VCaP (cell line): ENCODE measurements at regions not wholly inside any gene's neighbourhood (a gene's known extent, or its start where the extent isn't known, plus 50 kb on each side); places are given as distances from the start of the nearest gene placed in this dataset.

Experiments
- H3K27ac ChIP-seq: fragments of 450-650 bp; 2 replicates; pipeline ENCODE4 v1.5.1; 2017
- CTCF ChIP-seq: fragments of 450-650 bp; conservative IDR thresholded peaks from 2 replicates; pipeline ENCODE4 v1.5.1; 2017; ENCODE audit warnings: mild to moderate bottlenecking, moderate library complexity

GRCh38 chr3:28863186-28863585 lies 417.7 kb upstream of the RBMS3 start:
- H3K27ac ChIP-seq, result no peak overlapping the region
- TF ChIP-seq CTCF, result no peak

DNA sequence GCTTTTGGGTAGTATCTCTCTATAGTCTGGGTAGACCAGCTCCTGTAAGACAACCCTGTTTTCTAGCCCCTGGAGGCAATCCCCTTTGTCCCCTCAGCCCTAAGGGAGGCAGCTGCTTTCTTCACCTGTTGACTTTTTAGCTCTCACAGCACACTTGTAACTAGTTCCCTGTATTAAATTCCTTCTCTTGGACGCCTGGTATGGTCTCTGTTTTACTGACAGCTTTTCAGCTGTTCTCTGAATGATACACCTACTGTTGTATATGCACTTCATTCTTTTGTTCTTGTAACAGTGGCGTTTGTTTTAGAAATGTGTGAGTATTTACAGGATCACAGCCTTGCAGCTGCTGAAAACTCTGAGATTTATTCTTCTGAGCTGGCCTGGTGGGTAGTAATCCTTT lies 413.0 kb upstream of the RBMS3 start:
- H3K27ac ChIP-seq, result no peak overlapping the region
- TF ChIP-seq CTCF, result no peak

GRCh38 chr3:28868897-28869296 lies 412.0 kb upstream of the RBMS3 start:
- H3K27ac ChIP-seq, result no peak overlapping the region
- no peak for TF ChIP-seq CTCF

DNA sequence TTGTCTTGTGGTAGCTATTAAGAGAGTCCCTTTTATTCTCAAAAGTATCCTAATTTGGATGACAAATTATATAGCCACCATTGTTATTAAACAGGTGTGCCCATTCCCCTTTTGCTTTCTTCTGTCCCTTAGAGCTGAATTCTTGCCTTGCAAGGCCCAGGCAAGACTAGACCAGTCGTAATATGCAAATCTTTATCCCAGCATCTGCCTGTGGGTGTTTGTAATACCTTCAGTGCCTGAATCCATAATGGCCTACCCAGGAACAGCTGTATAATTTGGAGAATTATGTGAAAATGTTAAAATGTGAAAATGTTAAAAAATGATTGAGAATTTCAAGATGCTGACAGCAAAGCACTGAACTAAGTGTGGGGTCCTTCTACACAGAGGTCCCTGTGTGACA lies 403.0 kb upstream of the RBMS3 start:
- no peak overlapping the region for H3K27ac ChIP-seq
- no peak for TF ChIP-seq CTCF

GRCh38 chr3:28890373-28890772 lies 390.5 kb upstream of the RBMS3 start:
- TF ChIP-seq CTCF, result no peak
- no peak overlapping the region for H3K27ac ChIP-seq

DNA sequence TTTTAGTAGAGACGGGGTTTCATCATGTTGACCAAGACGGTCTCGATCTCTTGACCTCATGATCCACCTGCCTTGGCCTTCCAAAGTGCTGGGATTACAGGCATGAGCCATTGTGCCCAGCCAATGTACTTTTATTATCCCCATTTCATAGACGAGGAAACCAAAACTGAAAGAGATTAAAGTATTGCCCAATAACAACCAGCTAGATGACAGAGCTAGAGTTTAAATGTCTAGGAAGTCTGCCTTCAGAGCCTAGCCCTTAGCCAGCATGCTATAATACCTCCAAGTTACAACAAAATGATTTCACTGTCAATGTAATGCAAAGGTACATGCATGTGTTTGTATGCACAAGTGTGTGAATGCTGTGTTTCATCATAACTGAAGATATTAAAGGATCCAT lies 389.4 kb upstream of the RBMS3 start:
- no peak for TF ChIP-seq CTCF
- no peak overlapping the region for H3K27ac ChIP-seq

- TF ChIP-seq CTCF, result no peak
- no peak overlapping the region for H3K27ac ChIP-seq
Observed at GRCh38 chr3:28900301-28900700, 380.6 kb upstream of the RBMS3 start.

DNA sequence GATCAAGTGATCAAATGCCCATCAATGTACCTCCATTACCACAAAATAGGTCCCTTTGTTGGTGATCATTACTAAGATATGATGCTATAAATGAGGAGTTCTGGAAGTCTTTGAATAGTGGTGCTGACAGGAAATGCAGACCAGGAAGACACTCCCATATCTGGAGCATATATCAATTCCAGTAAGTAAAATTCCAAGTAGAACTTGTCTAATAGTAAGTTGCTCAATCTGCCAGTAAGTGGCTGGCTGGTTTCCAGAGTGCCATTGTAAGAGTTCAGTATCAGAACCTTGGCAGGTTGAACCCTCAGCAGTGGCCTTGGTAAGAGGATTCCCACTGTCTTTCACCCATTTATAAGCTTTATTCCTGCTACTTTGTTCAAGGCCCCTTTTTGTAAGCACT lies 379.9 kb upstream of the RBMS3 start:
- no peak for TF ChIP-seq CTCF
- H3K27ac ChIP-seq, result no peak overlapping the region
